Nephron progenitor cell (in vitro differentiated cells): ENCODE measurements at regions not wholly inside any gene's neighbourhood (a gene's known extent, or its start where the extent isn't known, plus 50 kb on each side); places are given as distances from the start of the nearest gene placed in this dataset.
A peak's percentile ranks its signal among the peaks of the same experiment; 100 is the strongest.

Experiments
- DNase-seq: peaks from one replicate; pipeline ENCODE4 v3.0.0; 2021
- H3K27ac Mint-ChIP-seq: 2 replicates; pipeline ENCODE4 v1.8.0; 2021; ENCODE audit warnings: mild to moderate bottlenecking, moderate library complexity, mixed read lengths
- H3K27me3 Mint-ChIP-seq: 2 replicates; pipeline ENCODE4 v1.8.0; 2021; ENCODE audit warnings: mild to moderate bottlenecking, low read depth, mixed read lengths; ENCODE audit not compliant: poor library complexity
- H3K36me3 Mint-ChIP-seq: 2 replicates; pipeline ENCODE4 v1.8.0; 2021; ENCODE audit warnings: low read depth, mixed read lengths
- H3K4me1 Mint-ChIP-seq: 2 replicates; pipeline ENCODE4 v1.8.0; 2021; ENCODE audit warnings: mixed read lengths
- H3K4me3 Mint-ChIP-seq: 2 replicates; pipeline ENCODE4 v1.8.0; 2021; ENCODE audit warnings: mild to moderate bottlenecking, moderate library complexity, mixed read lengths
- H3K9me3 Mint-ChIP-seq: 2 replicates; pipeline ENCODE4 v1.8.0; 2021; ENCODE audit warnings: mild to moderate bottlenecking, moderate library complexity, mixed read lengths
- TF ChIP-seq, protein P1 (sequence below): fragments of 200-600 bp; sonication (generic); IDR thresholded peaks from 2 replicates; pipeline ENCODE4 v1.5.0; 2021; ENCODE audit warnings: antibody characterized with exemption

DNA sequence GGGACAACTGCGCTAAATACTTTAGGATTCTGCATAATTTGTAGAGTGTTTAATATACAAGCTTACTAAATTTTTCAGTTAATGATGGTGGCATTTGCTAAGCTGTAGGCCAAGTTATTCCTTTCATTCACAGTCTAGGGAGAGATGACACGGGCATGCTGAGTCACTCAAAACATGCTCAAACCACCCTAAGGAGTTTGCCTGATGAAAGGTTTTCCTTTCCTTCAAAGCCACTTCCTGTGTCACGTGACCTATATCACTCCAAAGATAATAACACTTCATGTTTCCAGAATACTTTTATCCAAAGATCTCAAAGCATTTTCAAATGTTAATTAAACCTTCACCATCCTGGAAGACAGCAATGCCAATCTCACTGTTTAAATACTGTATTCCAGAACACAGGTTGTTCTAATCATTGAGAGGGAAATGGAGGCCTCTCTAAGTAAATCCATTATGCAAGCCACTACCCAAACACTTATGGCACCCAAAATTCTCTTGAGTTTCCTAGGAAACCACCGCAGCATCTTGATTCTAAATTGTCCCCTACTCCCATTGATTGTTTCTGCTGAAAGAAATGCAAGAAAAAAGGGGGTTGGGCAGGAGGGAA is 207.0 kb upstream of the CDKN3 start:
- Mint-ChIP-seq H3K27me3 (no peaks in the 10 kb centered on the region), H3K4me3 (no peak overlapping the region), H3K4me1 (peaks cover 68% of the 10 kb centered on the region), H3K9me3 (peaks cover 9% of the 10 kb centered on the region), H3K27ac (peak overlapping the region; percentile 45), H3K36me3 (peaks cover 6% of the 10 kb centered on the region)
- no peak for DNase-seq
- TF ChIP-seq, protein P1, sequence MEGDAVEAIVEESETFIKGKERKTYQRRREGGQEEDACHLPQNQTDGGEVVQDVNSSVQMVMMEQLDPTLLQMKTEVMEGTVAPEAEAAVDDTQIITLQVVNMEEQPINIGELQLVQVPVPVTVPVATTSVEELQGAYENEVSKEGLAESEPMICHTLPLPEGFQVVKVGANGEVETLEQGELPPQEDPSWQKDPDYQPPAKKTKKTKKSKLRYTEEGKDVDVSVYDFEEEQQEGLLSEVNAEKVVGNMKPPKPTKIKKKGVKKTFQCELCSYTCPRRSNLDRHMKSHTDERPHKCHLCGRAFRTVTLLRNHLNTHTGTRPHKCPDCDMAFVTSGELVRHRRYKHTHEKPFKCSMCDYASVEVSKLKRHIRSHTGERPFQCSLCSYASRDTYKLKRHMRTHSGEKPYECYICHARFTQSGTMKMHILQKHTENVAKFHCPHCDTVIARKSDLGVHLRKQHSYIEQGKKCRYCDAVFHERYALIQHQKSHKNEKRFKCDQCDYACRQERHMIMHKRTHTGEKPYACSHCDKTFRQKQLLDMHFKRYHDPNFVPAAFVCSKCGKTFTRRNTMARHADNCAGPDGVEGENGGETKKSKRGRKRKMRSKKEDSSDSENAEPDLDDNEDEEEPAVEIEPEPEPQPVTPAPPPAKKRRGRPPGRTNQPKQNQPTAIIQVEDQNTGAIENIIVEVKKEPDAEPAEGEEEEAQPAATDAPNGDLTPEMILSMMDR = no peak

DNA sequence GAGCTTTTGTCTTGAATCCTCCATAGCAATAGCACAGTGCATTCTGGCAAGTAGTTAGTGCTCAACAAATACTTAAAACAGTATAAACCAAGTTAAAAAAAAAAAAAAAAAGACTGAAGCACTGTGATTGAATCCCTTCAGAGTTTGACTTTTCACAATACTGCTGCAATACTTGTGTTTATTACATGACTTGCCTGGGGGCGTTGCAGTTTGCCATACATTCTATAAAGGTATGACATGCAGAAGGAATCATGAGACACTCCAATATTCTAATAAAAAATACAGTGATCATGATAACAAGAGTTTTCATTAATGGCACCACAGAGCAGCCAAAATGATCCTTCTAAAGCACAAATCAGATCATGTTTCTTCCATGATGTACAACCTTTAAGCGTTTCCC is 205.0 kb upstream of the CDKN3 start:
- Mint-ChIP-seq H3K36me3 (peaks cover 6% of the 10 kb centered on the region), H3K4me3 (no peak overlapping the region), H3K4me1 (peaks cover 58% of the 10 kb centered on the region), H3K9me3 (peaks cover 12% of the 10 kb centered on the region), H3K27ac (no peak overlapping the region), H3K27me3 (no peaks in the 10 kb centered on the region)
- TF ChIP-seq, protein P1 = no peak
- DNase-seq = no peak

DNA sequence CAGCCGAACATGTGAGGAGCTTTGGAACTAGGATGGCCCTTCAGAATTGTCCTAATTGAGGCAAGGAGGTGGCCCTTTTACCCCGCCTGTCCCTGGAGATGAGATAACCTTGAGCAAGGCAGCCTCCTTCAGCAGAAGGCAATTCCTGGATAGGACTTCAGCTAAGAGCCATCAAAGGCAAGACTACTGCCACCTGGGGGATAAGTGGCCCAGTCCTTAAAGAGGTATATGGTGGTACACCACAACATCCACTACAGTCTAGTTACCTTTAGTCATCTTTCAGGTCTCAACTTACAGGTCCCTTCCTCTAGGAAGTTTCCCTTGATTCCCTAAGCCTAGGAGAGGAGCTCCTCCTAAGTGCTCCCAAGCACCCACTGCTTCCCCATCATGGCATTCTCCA is 204.2 kb upstream of the CDKN3 start:
- Mint-ChIP-seq H3K27ac (no peak overlapping the region), H3K9me3 (peaks cover 19% of the 10 kb centered on the region), H3K27me3 (no peaks in the 10 kb centered on the region), H3K4me1 (peaks cover 55% of the 10 kb centered on the region), H3K36me3 (peaks cover 11% of the 10 kb centered on the region), H3K4me3 (no peak overlapping the region)
- TF ChIP-seq, protein P1 = no peak
- DNase-seq = no peak

DNA sequence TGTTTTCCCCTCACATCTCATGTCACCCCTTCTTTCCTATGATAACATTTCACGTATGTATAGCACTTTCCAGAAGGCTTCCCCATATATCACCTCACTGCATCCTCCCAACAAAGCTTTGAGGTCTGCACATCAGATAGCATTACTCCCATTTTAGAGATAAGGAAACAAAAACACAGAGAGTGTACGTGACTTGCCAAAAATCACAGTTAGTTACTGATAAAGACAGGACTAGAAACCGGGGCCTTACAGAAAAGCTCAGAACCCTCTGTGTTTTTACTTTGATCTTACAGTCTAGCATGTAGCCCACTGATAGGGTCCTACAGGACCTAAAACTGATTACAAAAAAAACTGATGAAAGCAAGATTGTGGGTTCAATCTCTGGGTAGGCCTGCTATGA is 202.9 kb upstream of the CDKN3 start:
- peaks cover 45% of the 10 kb centered on the region for H3K4me1 Mint-ChIP-seq
- no peak overlapping the region for H3K27ac Mint-ChIP-seq
- no peak for DNase-seq
- no peaks in the 10 kb centered on the region for H3K27me3 Mint-ChIP-seq
- peaks cover 22% of the 10 kb centered on the region for H3K36me3 Mint-ChIP-seq
- TF ChIP-seq, protein P1 = no peak
- peaks cover 32% of the 10 kb centered on the region for H3K9me3 Mint-ChIP-seq
- no peak overlapping the region for H3K4me3 Mint-ChIP-seq

DNA sequence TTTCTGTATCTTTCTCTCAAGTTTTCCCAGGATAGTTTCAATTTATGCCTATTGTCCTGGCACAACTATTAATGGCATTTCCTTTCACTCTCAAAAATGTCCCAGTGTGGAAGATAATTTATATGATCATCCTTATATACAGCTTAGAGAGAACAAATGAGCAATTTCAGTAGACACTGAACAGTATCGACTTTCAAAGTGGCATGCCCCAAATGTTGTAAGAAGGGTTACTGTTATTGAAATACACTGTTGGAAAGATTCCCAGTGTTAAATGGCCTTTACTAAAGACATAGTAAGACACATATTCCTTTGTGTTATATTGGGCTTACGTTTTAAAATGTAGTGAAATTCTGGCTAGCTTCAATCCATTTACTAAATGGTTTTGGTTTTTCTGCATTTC is 202.3 kb upstream of the CDKN3 start:
- DNase-seq = no peak
- Mint-ChIP-seq H3K4me3 (no peak overlapping the region), H3K4me1 (peaks cover 40% of the 10 kb centered on the region), H3K36me3 (peaks cover 24% of the 10 kb centered on the region), H3K9me3 (peaks cover 38% of the 10 kb centered on the region), H3K27me3 (no peaks in the 10 kb centered on the region), H3K27ac (peak overlapping the region; percentile 60)
- TF ChIP-seq, protein P1 = no peak

DNA sequence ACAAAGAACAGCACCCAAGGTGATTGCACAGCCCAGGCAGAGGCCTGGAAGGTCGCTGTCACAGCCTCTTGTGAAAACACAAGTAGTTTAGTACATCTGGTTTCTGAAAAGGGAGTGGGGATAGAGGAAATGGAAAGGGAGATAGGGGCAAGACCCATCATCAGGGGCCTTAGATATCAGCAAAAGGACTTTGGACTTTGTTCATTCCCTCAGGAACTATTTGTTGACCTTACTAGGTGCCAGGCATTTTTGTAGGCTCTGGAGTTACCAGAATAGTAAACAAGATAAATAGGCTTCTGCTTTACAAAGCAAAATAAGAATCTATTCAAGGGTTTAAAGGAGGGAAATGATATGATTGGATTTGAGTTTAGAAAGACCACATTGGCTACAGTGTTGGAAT is 199.4 kb upstream of the CDKN3 start:
- Mint-ChIP-seq H3K27me3 (peaks cover 7% of the 10 kb centered on the region), H3K4me3 (no peak overlapping the region), H3K36me3 (peaks cover 43% of the 10 kb centered on the region), H3K4me1 (peaks cover 23% of the 10 kb centered on the region), H3K9me3 (peaks cover 58% of the 10 kb centered on the region), H3K27ac (peak overlapping the region; percentile 21)
- DNase-seq = no peak
- TF ChIP-seq, protein P1 = no peak
